ENCODE measurements at regions not wholly inside any gene's neighbourhood (a gene's known extent, or its start where the extent isn't known, plus 50 kb on each side); places are given as distances from the start of the nearest gene placed in this dataset.

GRCh38 chr1:166484871-166485270, 318.1 kb upstream of the FAM78B start:
- TF ChIP-seq REST (tag by site-specific recombination; IDR thresholded peaks at IDR 0.05) (no peak), ZNF785 (tag by site-specific recombination; IDR thresholded peaks at IDR 0.05) (no peak), CTCF (tag by site-specific recombination; IDR thresholded peaks at IDR 0.05) (no peak), ZNF274 (IDR thresholded peaks at IDR 0.05; ENCODE audit: low read length) (no peak), ZNF274 (tag by site-specific recombination; IDR thresholded peaks at IDR 0.05; ENCODE audit: borderline replicate concordance) (no peak), ZNF266 (tag by site-specific recombination; IDR thresholded peaks at IDR 0.05; ENCODE audit: low read depth) (no peak), ZNF654 (tag by site-specific recombination; IDR thresholded peaks at IDR 0.05; ENCODE audit: low read depth) (no peak)
